ENCODE measurements at regions not wholly inside any gene's neighbourhood (a gene's known extent, or its start where the extent isn't known, plus 50 kb on each side); places are given as distances from the start of the nearest gene placed in this dataset.

GRCh38 chr5:174363934-174364333 is 318.4 kb downstream of the NSG2 start:
- Histone ChIP-seq H3K4me1 (ENCODE audit: control insufficient read depth in 5 of 5, insufficient read depth in 5 of 5, low read length in 5 of 5) (peaks cover 0 to 4% (median 0%) of the 10 kb centered on the region in 5 donors), H3K27ac (ENCODE audit: low read depth, low read length) (no peak overlapping the region), H3K9me3 (ENCODE audit: control insufficient read depth in 5 of 5, low read length in 5 of 5) (peaks cover 2 to 8% (median 6%) of the 10 kb centered on the region in 5 donors), H3K9ac (ENCODE audit: low read length in 5 of 5) (no peak overlapping the region), H3K27me3 (ENCODE audit: control insufficient read depth in 5 of 5, insufficient read depth in 4 of 5, low read length in 5 of 5) (peaks cover 0 to 5% (median 0%) of the 10 kb centered on the region in 5 donors), H3K4me3 (ENCODE audit: low read depth in 1 of 5, low read length in 5 of 5) (no peak overlapping the region), H3K36me3 (ENCODE audit: control insufficient read depth in 5 of 5, insufficient read depth in 5 of 5, low read length in 5 of 5) (no peaks in the 10 kb centered on the region)

- Histone ChIP-seq H3K4me3 (ENCODE audit: low read depth in 1 of 5, low read length in 5 of 5) (no peak overlapping the region), H3K27me3 (ENCODE audit: control insufficient read depth in 5 of 5, insufficient read depth in 4 of 5, low read length in 5 of 5) (peaks cover 0 to 5% (median 0%) of the 10 kb centered on the region in 5 donors), H3K9ac (ENCODE audit: low read length in 5 of 5) (no peak overlapping the region), H3K9me3 (ENCODE audit: control insufficient read depth in 5 of 5, low read length in 5 of 5) (peaks cover 2 to 8% (median 6%) of the 10 kb centered on the region in 5 donors), H3K36me3 (ENCODE audit: control insufficient read depth in 5 of 5, insufficient read depth in 5 of 5, low read length in 5 of 5) (no peaks in the 10 kb centered on the region), H3K27ac (ENCODE audit: low read depth, low read length) (no peak overlapping the region), H3K4me1 (ENCODE audit: control insufficient read depth in 5 of 5, insufficient read depth in 5 of 5, low read length in 5 of 5) (no peaks in the 10 kb centered on the region)
Observed at GRCh38 chr5:174364676-174365075, 319.2 kb downstream of the NSG2 start.

- H3K27me3 ChIP-seq (ENCODE audit: control insufficient read depth in 5 of 5, insufficient read depth in 4 of 5, low read length in 5 of 5): peaks cover 0 to 8% (median 0%) of the 10 kb centered on the region in 5 donors
- no peak overlapping the region for H3K27ac ChIP-seq (ENCODE audit: low read depth, low read length)
- H3K9ac ChIP-seq (ENCODE audit: low read length in 5 of 5): no peak overlapping the region
- H3K4me3 ChIP-seq (ENCODE audit: low read depth in 1 of 5, low read length in 5 of 5): no peak overlapping the region
- no peaks in the 10 kb centered on the region for H3K36me3 ChIP-seq (ENCODE audit: control insufficient read depth in 5 of 5, insufficient read depth in 5 of 5, low read length in 5 of 5)
- no peaks in the 10 kb centered on the region for H3K4me1 ChIP-seq (ENCODE audit: control insufficient read depth in 5 of 5, insufficient read depth in 5 of 5, low read length in 5 of 5)
- no peaks in the 10 kb centered on the region for H3K9me3 ChIP-seq (ENCODE audit: control insufficient read depth in 5 of 5, low read length in 5 of 5)
Observed at GRCh38 chr5:174371600-174372094, 326.1 kb downstream of the NSG2 start.

- Histone ChIP-seq H3K9ac (ENCODE audit: low read length in 5 of 5) (no peak overlapping the region), H3K9me3 (ENCODE audit: control insufficient read depth in 5 of 5, low read length in 5 of 5) (peaks cover 0 to 5% (median 4%) of the 10 kb centered on the region in 5 donors), H3K4me3 (ENCODE audit: low read depth in 1 of 5, low read length in 5 of 5) (no peak overlapping the region), H3K36me3 (ENCODE audit: control insufficient read depth in 5 of 5, insufficient read depth in 5 of 5, low read length in 5 of 5) (no peaks in the 10 kb centered on the region), H3K27ac (ENCODE audit: low read depth, low read length) (no peak overlapping the region), H3K27me3 (ENCODE audit: control insufficient read depth in 5 of 5, insufficient read depth in 4 of 5, low read length in 5 of 5) (peaks cover 0 to 8% (median 0%) of the 10 kb centered on the region in 5 donors), H3K4me1 (ENCODE audit: control insufficient read depth in 5 of 5, insufficient read depth in 5 of 5, low read length in 5 of 5) (no peaks in the 10 kb centered on the region)
Observed at GRCh38 chr5:174374206-174374605, 328.7 kb downstream of the NSG2 start.

- Histone ChIP-seq H3K9ac (ENCODE audit: low read length in 5 of 5) (no peak overlapping the region), H3K27ac (ENCODE audit: low read depth, low read length) (no peak overlapping the region), H3K9me3 (ENCODE audit: control insufficient read depth in 5 of 5, low read length in 5 of 5) (peaks cover 0 to 5% (median 4%) of the 10 kb centered on the region in 5 donors), H3K4me3 (ENCODE audit: low read depth in 1 of 5, low read length in 5 of 5) (no peak overlapping the region), H3K27me3 (ENCODE audit: control insufficient read depth in 5 of 5, insufficient read depth in 4 of 5, low read length in 5 of 5) (peaks cover 0 to 5% (median 2%) of the 10 kb centered on the region in 5 donors), H3K4me1 (ENCODE audit: control insufficient read depth in 5 of 5, insufficient read depth in 5 of 5, low read length in 5 of 5) (no peaks in the 10 kb centered on the region), H3K36me3 (ENCODE audit: control insufficient read depth in 5 of 5, insufficient read depth in 5 of 5, low read length in 5 of 5) (no peaks in the 10 kb centered on the region)
Observed at GRCh38 chr5:174376056-174376455, 330.6 kb downstream of the NSG2 start.

- peaks cover 0 to 5% (median 4%) of the 10 kb centered on the region in 5 donors for H3K9me3 ChIP-seq (ENCODE audit: control insufficient read depth in 5 of 5, low read length in 5 of 5)
- H3K27me3 ChIP-seq (ENCODE audit: control insufficient read depth in 5 of 5, insufficient read depth in 4 of 5, low read length in 5 of 5): peaks cover 0 to 5% (median 2%) of the 10 kb centered on the region in 5 donors
- H3K36me3 ChIP-seq (ENCODE audit: control insufficient read depth in 5 of 5, insufficient read depth in 5 of 5, low read length in 5 of 5): no peaks in the 10 kb centered on the region
- no peaks in the 10 kb centered on the region for H3K4me1 ChIP-seq (ENCODE audit: control insufficient read depth in 5 of 5, insufficient read depth in 5 of 5, low read length in 5 of 5)
- H3K9ac ChIP-seq (ENCODE audit: low read length in 5 of 5): no peak overlapping the region
- no peak overlapping the region for H3K27ac ChIP-seq (ENCODE audit: low read depth, low read length)
- H3K4me3 ChIP-seq (ENCODE audit: low read depth in 1 of 5, low read length in 5 of 5): no peak overlapping the region
Observed at GRCh38 chr5:174376726-174377373, 331.3 kb downstream of the NSG2 start.

- Histone ChIP-seq H3K4me3 (ENCODE audit: low read depth in 1 of 5, low read length in 5 of 5) (no peak overlapping the region), H3K27me3 (ENCODE audit: control insufficient read depth in 5 of 5, insufficient read depth in 4 of 5, low read length in 5 of 5) (peaks cover 0 to 5% (median 2%) of the 10 kb centered on the region in 5 donors), H3K4me1 (ENCODE audit: control insufficient read depth in 5 of 5, insufficient read depth in 5 of 5, low read length in 5 of 5) (no peaks in the 10 kb centered on the region), H3K9me3 (ENCODE audit: control insufficient read depth in 5 of 5, low read length in 5 of 5) (peaks cover 0 to 5% (median 4%) of the 10 kb centered on the region in 5 donors), H3K27ac (ENCODE audit: low read depth, low read length) (no peak overlapping the region), H3K36me3 (ENCODE audit: control insufficient read depth in 5 of 5, insufficient read depth in 5 of 5, low read length in 5 of 5) (no peaks in the 10 kb centered on the region), H3K9ac (ENCODE audit: low read length in 5 of 5) (no peak overlapping the region)
Observed at GRCh38 chr5:174378121-174378874, 332.8 kb downstream of the NSG2 start.

- Histone ChIP-seq H3K36me3 (ENCODE audit: control insufficient read depth in 5 of 5, insufficient read depth in 5 of 5, low read length in 5 of 5) (no peaks in the 10 kb centered on the region), H3K4me1 (ENCODE audit: control insufficient read depth in 5 of 5, insufficient read depth in 5 of 5, low read length in 5 of 5) (no peaks in the 10 kb centered on the region), H3K4me3 (ENCODE audit: low read depth in 1 of 5, low read length in 5 of 5) (no peak overlapping the region), H3K9me3 (ENCODE audit: control insufficient read depth in 5 of 5, low read length in 5 of 5) (peaks cover 0 to 5% (median 4%) of the 10 kb centered on the region in 5 donors), H3K27me3 (ENCODE audit: control insufficient read depth in 5 of 5, insufficient read depth in 4 of 5, low read length in 5 of 5) (peaks cover 4 to 13% (median 6%) of the 10 kb centered on the region in 5 donors), H3K27ac (ENCODE audit: low read depth, low read length) (no peak overlapping the region), H3K9ac (ENCODE audit: low read length in 5 of 5) (no peak overlapping the region)
Observed at GRCh38 chr5:174380311-174380710, 334.8 kb downstream of the NSG2 start.

- Histone ChIP-seq H3K9me3 (ENCODE audit: control insufficient read depth in 5 of 5, low read length in 5 of 5) (peaks cover 0 to 5% (median 4%) of the 10 kb centered on the region in 5 donors), H3K9ac (ENCODE audit: low read length in 5 of 5) (no peak overlapping the region), H3K4me3 (ENCODE audit: low read depth in 1 of 5, low read length in 5 of 5) (no peak overlapping the region), H3K27ac (ENCODE audit: low read depth, low read length) (no peak overlapping the region), H3K4me1 (ENCODE audit: control insufficient read depth in 5 of 5, insufficient read depth in 5 of 5, low read length in 5 of 5) (no peaks in the 10 kb centered on the region), H3K27me3 (ENCODE audit: control insufficient read depth in 5 of 5, insufficient read depth in 4 of 5, low read length in 5 of 5) (peaks cover 4 to 19% (median 6%) of the 10 kb centered on the region in 5 donors), H3K36me3 (ENCODE audit: control insufficient read depth in 5 of 5, insufficient read depth in 5 of 5, low read length in 5 of 5) (no peaks in the 10 kb centered on the region)
Observed at GRCh38 chr5:174381241-174381640, 335.7 kb downstream of the NSG2 start.
